SK-N-SH treated with all-trans-retinoic acid at 6 μM for 48 hours (cell line): ENCODE measurements at regions not wholly inside any gene's neighbourhood (a gene's known extent, or its start where the extent isn't known, plus 50 kb on each side); places are given as distances from the start of the nearest gene placed in this dataset.

ENCODE experiments used
- ATAC-seq: fragments of 200-7000 bp; cut with Tn5 transposase; 3 replicates; pipeline ENCODE4 v1.9.1; 2020; ENCODE audit warnings: mild to moderate bottlenecking, moderate library complexity
- ARNTL ChIP-seq: fragments of 450-650 bp; formaldehyde crosslinking; IDR thresholded peaks from 2 replicates; pipeline ENCODE4 v1.5.0; 2020; ENCODE audit warnings: low read depth, mild to moderate bottlenecking, moderate library complexity, borderline replicate concordance
- BACH2 ChIP-seq: fragments of 250-450 bp; sonication (Bioruptor Pico); IDR thresholded peaks from 2 replicates; pipeline ENCODE4 v1.9.0; 2021; ENCODE audit warnings: mild to moderate bottlenecking, borderline replicate concordance
- CSDC2 ChIP-seq: fragments of 250-450 bp; sonication (Bioruptor Pico); IDR thresholded peaks from 2 replicates; pipeline ENCODE4 v1.5.0; 2020; ENCODE audit warnings: mild to moderate bottlenecking, moderate library complexity
- GLIS3 ChIP-seq: fragments of 250-450 bp; sonication (Bioruptor Pico); IDR thresholded peaks from 2 replicates; pipeline ENCODE4 v1.5.0; 2020; ENCODE audit warnings: mild to moderate bottlenecking, moderate library complexity
- OSR1 ChIP-seq: fragments of 250-450 bp; sonication (Bioruptor Pico); IDR thresholded peaks from 2 replicates; pipeline ENCODE4 v1.8.0; 2022; ENCODE audit warnings: moderate library complexity, mild to moderate bottlenecking, inconsistent platforms
- PPARA ChIP-seq: fragments of 250-450 bp; sonication (Bioruptor Pico); IDR thresholded peaks from 2 replicates; pipeline ENCODE4 v1.5.0; 2020; ENCODE audit warnings: mild to moderate bottlenecking, borderline replicate concordance
- RARB ChIP-seq: fragments of 250-450 bp; sonication (Bioruptor Pico); IDR thresholded peaks from 2 replicates; pipeline ENCODE4 v1.8.0; 2021; ENCODE audit warnings: mild to moderate bottlenecking, moderate library complexity
- SNAI2 ChIP-seq: fragments of 250-450 bp; sonication (Bioruptor Pico); IDR thresholded peaks from 2 replicates; pipeline ENCODE4 v1.5.0; 2020; ENCODE audit warnings: mild to moderate bottlenecking, moderate library complexity
- TCF4 ChIP-seq: fragments of 250-450 bp; sonication (Bioruptor Pico); IDR thresholded peaks from 2 replicates; pipeline ENCODE4 v1.8.0; 2021; ENCODE audit warnings: mild to moderate bottlenecking, moderate library complexity, borderline replicate concordance
- TOX ChIP-seq: fragments of 250-450 bp; sonication (Bioruptor Pico); IDR thresholded peaks from 2 replicates; pipeline ENCODE4 v1.8.0; 2021; ENCODE audit warnings: mild to moderate bottlenecking, moderate library complexity, borderline replicate concordance
- ZC3H10 ChIP-seq: fragments of 250-450 bp; sonication (Bioruptor Pico); IDR thresholded peaks from 2 replicates; pipeline ENCODE4 v1.5.1; 2021; ENCODE audit warnings: mild to moderate bottlenecking, moderate library complexity
- ZFP3 ChIP-seq: fragments of 250-450 bp; sonication (Bioruptor Pico); IDR thresholded peaks from 2 replicates; pipeline ENCODE4 v1.5.0; 2020; ENCODE audit warnings: mild to moderate bottlenecking, moderate library complexity
- ZFP30 ChIP-seq: fragments of 450-650 bp; formaldehyde crosslinking; IDR thresholded peaks from 2 replicates; pipeline ENCODE4 v1.5.0; 2022; ENCODE audit warnings: mild to moderate bottlenecking, moderate library complexity
- ZNF565 ChIP-seq: fragments of 450-650 bp; formaldehyde crosslinking; conservative IDR thresholded peaks from 2 replicates; pipeline ENCODE4 v1.5.0; 2020; ENCODE audit warnings: low read depth, mild to moderate bottlenecking, moderate library complexity
- ZNF70 ChIP-seq: fragments of 450-650 bp; formaldehyde crosslinking; IDR thresholded peaks from 2 replicates; pipeline ENCODE4 v1.5.0; 2020; ENCODE audit warnings: mild to moderate bottlenecking, moderate library complexity
- ZNF8 ChIP-seq: fragments of 450-650 bp; formaldehyde crosslinking; IDR thresholded peaks from 2 replicates; pipeline ENCODE4 v1.5.0; 2020; ENCODE audit warnings: mild to moderate bottlenecking, moderate library complexity
- TF ChIP-seq, protein P1 (sequence below): fragments of 250-450 bp; sonication (Bioruptor Pico); IDR thresholded peaks from 2 replicates; pipeline ENCODE4 v1.5.1; 2021; ENCODE audit warnings: mild to moderate bottlenecking, moderate library complexity
- TF ChIP-seq, protein P2 (sequence below): fragments of 250-450 bp; sonication (Bioruptor Pico); IDR thresholded peaks from 2 replicates; pipeline ENCODE4 v1.8.0; 2020; ENCODE audit warnings: mild to moderate bottlenecking, moderate library complexity, borderline replicate concordance
- TF ChIP-seq, protein P3 (sequence below): fragments of 250-450 bp; sonication (Bioruptor Pico); IDR thresholded peaks from 2 replicates; pipeline ENCODE4 v1.5.1; 2020; ENCODE audit warnings: low read depth, mild to moderate bottlenecking, moderate library complexity
- TF ChIP-seq, protein P4 (sequence below): fragments of 250-450 bp; sonication (Bioruptor Pico); IDR thresholded peaks from 2 replicates; pipeline ENCODE4 v1.8.0; 2021; ENCODE audit warnings: low read depth, mild to moderate bottlenecking, moderate library complexity, borderline replicate concordance

DNA sequence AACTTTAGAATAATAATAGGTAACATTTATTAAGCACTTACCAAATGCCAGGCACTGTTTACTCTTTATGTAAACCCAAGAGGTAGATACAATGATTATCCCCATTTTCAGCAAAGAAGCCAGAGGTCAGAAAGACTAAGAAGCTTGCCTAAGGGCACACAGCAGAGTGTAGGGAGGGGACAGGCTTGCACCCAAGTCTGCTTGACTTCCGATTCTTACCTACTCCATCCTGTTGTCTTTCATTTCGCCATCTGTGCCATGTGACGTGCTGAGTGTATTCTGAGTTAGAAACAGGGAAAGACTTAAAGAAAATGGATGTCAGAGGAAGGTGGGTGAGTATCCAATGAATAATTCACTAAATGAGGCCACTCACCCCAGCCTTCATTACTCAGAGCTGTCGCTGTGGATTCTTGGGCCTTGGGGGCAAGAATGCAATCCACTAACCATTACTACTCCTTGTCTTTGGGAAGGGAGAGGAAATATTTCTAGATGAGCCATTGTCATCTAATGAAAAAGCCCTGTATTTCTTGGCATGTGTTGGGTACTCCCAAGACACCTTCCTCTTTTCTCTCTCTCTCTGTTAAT, 76.4 kb upstream of the BCL11A start (continued):
- TF ChIP-seq PPARA (CRISPR knock-in tag) (no peak), TOX (CRISPR knock-in tag) (no peak), ZNF565 (CRISPR knock-in tag) (no peak), ZFP30 (no peak), GLIS3 (CRISPR knock-in tag) (no peak), ZNF8 (CRISPR knock-in tag) (no peak)
- TF ChIP-seq, protein P1, sequence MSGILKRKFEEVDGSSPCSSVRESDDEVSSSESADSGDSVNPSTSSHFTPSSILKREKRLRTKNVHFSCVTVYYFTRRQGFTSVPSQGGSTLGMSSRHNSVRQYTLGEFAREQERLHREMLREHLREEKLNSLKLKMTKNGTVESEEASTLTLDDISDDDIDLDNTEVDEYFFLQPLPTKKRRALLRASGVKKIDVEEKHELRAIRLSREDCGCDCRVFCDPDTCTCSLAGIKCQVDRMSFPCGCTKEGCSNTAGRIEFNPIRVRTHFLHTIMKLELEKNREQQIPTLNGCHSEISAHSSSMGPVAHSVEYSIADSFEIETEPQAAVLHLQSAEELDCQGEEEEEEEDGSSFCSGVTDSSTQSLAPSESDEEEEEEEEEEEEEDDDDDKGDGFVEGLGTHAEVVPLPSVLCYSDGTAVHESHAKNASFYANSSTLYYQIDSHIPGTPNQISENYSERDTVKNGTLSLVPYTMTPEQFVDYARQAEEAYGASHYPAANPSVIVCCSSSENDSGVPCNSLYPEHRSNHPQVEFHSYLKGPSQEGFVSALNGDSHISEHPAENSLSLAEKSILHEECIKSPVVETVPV: no peak

DNA sequence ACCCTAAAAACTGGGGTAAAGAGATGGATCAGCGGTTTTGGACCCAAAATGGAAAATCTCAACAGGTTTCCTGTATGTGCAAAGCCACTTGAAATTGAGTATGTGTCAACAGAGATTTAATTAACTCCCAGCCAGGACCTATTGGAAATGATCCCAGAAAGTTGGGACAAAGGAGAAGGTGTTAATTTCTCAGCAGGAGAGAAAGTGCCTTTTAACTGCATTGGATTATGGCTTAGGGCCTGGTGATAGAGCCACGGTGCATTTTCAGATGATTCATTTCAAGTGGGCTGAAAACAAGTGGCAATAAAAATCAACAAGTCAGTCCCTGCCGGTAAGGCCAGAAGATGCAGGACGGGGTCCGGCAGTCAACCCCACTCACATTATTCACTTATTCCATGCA, 80.2 kb upstream of the BCL11A start:
- TF ChIP-seq ZNF70 (CRISPR knock-in tag) (no peak), ARNTL (CRISPR knock-in tag) (no peak), RARB (CRISPR knock-in tag) (no peak), PPARA (CRISPR knock-in tag) (no peak), BACH2 (CRISPR knock-in tag) (no peak), CSDC2 (no peak), TCF4 (CRISPR knock-in tag) (no peak), ZC3H10 (no peak), ZFP30 (no peak)
- TF ChIP-seq, protein P2, sequence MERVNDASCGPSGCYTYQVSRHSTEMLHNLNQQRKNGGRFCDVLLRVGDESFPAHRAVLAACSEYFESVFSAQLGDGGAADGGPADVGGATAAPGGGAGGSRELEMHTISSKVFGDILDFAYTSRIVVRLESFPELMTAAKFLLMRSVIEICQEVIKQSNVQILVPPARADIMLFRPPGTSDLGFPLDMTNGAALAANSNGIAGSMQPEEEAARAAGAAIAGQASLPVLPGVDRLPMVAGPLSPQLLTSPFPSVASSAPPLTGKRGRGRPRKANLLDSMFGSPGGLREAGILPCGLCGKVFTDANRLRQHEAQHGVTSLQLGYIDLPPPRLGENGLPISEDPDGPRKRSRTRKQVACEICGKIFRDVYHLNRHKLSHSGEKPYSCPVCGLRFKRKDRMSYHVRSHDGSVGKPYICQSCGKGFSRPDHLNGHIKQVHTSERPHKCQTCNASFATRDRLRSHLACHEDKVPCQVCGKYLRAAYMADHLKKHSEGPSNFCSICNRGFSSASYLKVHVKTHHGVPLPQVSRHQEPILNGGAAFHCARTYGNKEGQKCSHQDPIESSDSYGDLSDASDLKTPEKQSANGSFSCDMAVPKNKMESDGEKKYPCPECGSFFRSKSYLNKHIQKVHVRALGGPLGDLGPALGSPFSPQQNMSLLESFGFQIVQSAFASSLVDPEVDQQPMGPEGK: no peak
- TF ChIP-seq, protein P3, sequence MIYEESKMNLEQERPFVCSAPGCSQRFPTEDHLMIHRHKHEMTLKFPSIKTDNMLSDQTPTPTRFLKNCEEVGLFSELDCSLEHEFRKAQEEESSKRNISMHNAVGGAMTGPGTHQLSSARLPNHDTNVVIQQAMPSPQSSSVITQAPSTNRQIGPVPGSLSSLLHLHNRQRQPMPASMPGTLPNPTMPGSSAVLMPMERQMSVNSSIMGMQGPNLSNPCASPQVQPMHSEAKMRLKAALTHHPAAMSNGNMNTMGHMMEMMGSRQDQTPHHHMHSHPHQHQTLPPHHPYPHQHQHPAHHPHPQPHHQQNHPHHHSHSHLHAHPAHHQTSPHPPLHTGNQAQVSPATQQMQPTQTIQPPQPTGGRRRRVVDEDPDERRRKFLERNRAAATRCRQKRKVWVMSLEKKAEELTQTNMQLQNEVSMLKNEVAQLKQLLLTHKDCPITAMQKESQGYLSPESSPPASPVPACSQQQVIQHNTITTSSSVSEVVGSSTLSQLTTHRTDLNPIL: no peak
- no peak for ATAC-seq

DNA sequence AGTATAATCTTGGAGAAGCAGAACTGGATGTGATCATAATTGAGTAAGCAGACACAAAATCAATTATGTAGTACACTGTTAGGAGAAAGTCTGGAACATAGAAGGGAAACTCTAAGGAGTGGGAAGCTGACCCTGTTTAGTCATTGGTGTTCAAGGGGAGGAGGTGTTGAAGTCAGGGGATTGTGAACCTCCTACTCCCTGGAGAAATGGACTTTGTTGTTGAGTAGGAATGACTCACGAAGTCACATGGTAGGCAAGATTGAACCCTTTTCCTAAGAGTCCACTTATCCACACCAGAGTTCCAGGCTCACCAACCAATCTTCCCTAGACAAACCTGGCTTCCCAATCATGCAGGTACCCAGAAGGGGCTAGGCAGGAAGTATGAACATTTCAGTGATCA, 81.0 kb upstream of the BCL11A start:
- no peak for ATAC-seq
- TF ChIP-seq ZC3H10 (no peak), SNAI2 (no peak), RARB (CRISPR knock-in tag) (no peak), TCF4 (CRISPR knock-in tag) (no peak), ZFP30 (no peak), PPARA (CRISPR knock-in tag) (no peak), ARNTL (CRISPR knock-in tag) (no peak), ZFP3 (CRISPR knock-in tag) (no peak), OSR1 (CRISPR knock-in tag) (no peak)
- TF ChIP-seq, protein P4, sequence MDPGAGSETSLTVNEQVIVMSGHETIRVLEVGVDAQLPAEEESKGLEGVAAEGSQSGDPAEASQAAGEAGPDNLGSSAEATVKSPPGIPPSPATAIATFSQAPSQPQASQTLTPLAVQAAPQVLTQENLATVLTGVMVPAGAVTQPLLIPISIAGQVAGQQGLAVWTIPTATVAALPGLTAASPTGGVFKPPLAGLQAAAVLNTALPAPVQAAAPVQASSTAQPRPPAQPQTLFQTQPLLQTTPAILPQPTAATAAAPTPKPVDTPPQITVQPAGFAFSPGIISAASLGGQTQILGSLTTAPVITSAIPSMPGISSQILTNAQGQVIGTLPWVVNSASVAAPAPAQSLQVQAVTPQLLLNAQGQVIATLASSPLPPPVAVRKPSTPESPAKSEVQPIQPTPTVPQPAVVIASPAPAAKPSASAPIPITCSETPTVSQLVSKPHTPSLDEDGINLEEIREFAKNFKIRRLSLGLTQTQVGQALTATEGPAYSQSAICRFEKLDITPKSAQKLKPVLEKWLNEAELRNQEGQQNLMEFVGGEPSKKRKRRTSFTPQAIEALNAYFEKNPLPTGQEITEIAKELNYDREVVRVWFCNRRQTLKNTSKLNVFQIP (CRISPR knock-in tag): no peak
- TF ChIP-seq, protein P2: no peak
- TF ChIP-seq, protein P1: no peak
- TF ChIP-seq, protein P3: no peak
